Psoas muscle (tissue), 7 donors: ENCODE measurements at regions not wholly inside any gene's neighbourhood (a gene's known extent, or its start where the extent isn't known, plus 50 kb on each side); places are given as distances from the start of the nearest gene placed in this dataset.

Source experiments
- ATAC-seq, 4 donors: fragments of 200-7000 bp; cut with Tn5 transposase; one replicate each; pipeline ENCODE4 v1.9.1; 2020; ENCODE audit warnings: moderate library complexity in 3 of 4, mild to moderate bottlenecking in 2 of 4
- DNase-seq, 2 donors: peaks; one replicate each; pipeline ENCODE4 v3.0.0-alpha.2; 2020
- H3K27ac ChIP-seq: fragments of 200-600 bp; one replicate; pipeline ENCODE4 v1.8.0; 2022
- H3K27me3 ChIP-seq, 3 donors: fragments of 200-600 bp in 1 of 3; one replicate each; pipeline versions ENCODE4 v1.6.1 to v1.8.0; 2013 to 2022; ENCODE audit warnings: low read length in 2 of 3, mild to moderate bottlenecking in 2 of 3, moderate library complexity in 1 of 3; ENCODE audit not compliant: insufficient read depth in 3 of 3
- H3K36me3 ChIP-seq, 2 donors: fragments of 200-600 bp in 1 of 2; one replicate each; pipeline versions ENCODE4 v1.6.1 to v1.8.0; 2013 to 2022; ENCODE audit warnings: low read depth in 1 of 2, mild to moderate bottlenecking in 1 of 2, moderate library complexity in 1 of 2; ENCODE audit not compliant: insufficient read depth in 1 of 2
- H3K4me1 ChIP-seq: fragments of 200-600 bp; one replicate; pipeline ENCODE4 v1.8.0; 2022
- H3K4me3 ChIP-seq: fragments of 200-600 bp; one replicate; pipeline ENCODE4 v1.8.0; 2022; ENCODE audit warnings: mild to moderate bottlenecking
- H3K9me3 ChIP-seq: fragments of 200-600 bp; one replicate; pipeline ENCODE4 v1.8.0; 2022
- WGBS, 3 donors: extraction: QIAGEN DNeasy Blood & Tissue Kit; methylation state at CpG; one replicate each; pipeline versions ENCODE4 v1.1.6 to v1.1.7; 2013; 5-methylcytosine and 5-hydroxymethylcytosine counted together
- intact Hi-C, 2 donors: fragments of 100-400 bp; cut with DNase I; formaldehyde crosslinking; loops; one replicate each; pipeline versions ENCODE4 v1.11.0 to v1.14.2; 2022
- TF ChIP-seq, protein P1 (sequence below): fragments of 200-600 bp; IDR thresholded peaks from one replicate; pipeline ENCODE4 v1.8.0; 2022; ENCODE audit warnings: antibody characterized with exemption
- donor health status: healthy with polysubstance abuse.
- donor health status: DM: no; HTN: no; CAD: no; lungs with moderate emphysema.
- donor health status: Bipolar disorder and iron deficiency.
- donor health status: healthy.
- donor health status: DM: yes; HTN: yes; CAD: no.
- donor health status: DM: no; HTN: no; CAD: no.
- donor health status: DM: yes; HTN: yes; CAD: no.

DNA sequence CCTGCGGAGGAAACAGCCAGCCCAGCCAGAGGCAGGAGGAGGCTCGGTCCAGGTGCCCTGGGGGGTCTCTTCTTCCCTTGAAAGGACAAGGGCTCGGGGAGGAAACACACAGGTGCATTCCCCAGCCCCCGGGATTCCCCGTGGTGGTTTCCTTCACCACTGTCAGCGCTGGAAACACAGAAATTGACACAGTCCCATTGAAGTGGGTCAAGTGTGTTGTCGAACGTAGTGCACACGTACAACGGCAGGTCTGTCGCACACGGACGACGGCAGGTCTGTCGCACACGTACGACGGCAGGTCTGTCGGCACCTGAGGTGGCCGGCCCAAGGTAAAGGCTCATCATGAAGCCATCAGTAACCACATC is 80.9 kb downstream of the DLL1 start:
- Histone ChIP-seq H3K4me3 (no peak overlapping the region), H3K36me3 (no peaks in the 10 kb centered on the region), H3K27ac (no peak overlapping the region), H3K9me3 (no peaks in the 10 kb centered on the region), H3K27me3 (peaks cover 0 to 23% (median 0%) of the 10 kb centered on the region in 3 donors), H3K4me1 (no peaks in the 10 kb centered on the region)
- 84 to 94% (median 88%) methylated on average over 20 of the region's 20 CpGs for WGBS, 3 donors
- intact Hi-C loops, result no loop called here
- no peak for ATAC-seq
- TF ChIP-seq, protein P1, sequence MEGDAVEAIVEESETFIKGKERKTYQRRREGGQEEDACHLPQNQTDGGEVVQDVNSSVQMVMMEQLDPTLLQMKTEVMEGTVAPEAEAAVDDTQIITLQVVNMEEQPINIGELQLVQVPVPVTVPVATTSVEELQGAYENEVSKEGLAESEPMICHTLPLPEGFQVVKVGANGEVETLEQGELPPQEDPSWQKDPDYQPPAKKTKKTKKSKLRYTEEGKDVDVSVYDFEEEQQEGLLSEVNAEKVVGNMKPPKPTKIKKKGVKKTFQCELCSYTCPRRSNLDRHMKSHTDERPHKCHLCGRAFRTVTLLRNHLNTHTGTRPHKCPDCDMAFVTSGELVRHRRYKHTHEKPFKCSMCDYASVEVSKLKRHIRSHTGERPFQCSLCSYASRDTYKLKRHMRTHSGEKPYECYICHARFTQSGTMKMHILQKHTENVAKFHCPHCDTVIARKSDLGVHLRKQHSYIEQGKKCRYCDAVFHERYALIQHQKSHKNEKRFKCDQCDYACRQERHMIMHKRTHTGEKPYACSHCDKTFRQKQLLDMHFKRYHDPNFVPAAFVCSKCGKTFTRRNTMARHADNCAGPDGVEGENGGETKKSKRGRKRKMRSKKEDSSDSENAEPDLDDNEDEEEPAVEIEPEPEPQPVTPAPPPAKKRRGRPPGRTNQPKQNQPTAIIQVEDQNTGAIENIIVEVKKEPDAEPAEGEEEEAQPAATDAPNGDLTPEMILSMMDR, result no peak
- no peak for DNase-seq

DNA sequence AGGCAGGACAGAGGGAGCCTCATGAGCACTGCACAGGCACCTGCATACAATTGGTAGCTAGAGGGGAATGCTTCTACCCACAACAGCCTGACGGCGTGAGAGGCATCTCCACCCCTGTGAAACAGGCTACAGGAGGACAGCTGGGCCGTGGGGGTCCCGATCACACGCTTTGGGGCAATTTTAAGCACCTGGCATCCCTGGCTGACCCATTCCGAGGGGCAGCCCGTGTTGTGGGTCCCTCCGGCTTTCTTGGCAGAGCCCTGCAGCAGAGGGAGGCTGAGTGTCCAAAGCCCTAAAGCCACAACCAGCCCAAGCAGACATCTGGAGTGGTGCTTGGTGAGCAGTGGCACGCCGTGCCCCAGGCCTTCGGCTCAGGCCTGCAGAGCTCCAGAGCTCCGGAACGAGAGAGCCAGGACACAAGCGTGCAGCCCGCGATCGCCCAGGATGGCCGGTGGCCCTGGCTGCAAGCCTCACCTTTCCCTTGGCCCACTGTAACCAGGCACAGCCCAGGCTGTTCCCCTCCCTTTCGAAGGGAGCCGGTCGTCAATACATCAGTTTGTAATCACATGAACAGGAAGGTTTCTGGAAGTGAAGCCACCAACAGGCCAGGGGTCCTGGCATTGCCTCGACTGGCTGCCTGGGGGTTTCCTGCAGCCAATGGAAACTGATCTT is 81.4 kb downstream of the DLL1 start:
- intact Hi-C loops, result no loop called here
- TF ChIP-seq, protein P1, result no peak

DNA sequence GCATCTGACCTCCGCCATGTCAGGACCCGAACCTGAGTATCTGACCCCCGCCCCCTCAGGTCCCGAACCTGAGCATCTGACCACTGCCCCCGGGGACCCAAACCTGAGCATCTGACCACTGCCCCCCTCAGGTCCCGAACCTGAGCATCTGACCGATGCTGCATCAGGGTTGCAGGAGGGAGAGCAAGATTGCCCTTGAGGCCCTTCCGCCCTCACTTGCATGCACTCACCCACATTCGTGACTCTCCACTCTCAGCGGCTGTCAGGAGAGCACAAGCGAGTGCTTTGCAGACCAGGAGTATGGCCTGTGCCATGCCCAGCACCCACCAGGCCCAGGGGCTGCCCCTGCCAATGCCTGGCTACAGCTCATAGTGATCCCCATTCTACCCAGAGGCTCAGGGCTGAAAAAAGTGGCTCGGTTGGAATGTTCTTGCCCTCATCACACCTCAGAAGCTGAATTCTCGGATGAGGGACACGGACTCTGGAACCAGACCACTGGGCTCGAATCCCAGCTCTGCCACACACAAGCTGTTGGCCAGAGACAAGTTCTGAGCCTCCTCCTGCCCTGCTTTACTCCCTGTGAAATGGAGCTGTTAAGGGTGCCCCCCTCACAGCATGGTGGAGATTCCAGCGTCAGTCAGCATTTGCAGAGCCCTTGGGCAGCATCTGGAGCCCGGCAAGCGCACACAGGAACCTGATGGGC is 82.1 kb downstream of the DLL1 start:
- no peaks in the 10 kb centered on the region for H3K36me3 ChIP-seq
- no peaks in the 10 kb centered on the region for H3K4me1 ChIP-seq
- H3K9me3 ChIP-seq, result no peaks in the 10 kb centered on the region
- 83 to 87% (median 85%) methylated on average over 18 of the region's 18 CpGs for WGBS, 3 donors
- TF ChIP-seq, protein P1, result no peak
- ATAC-seq, result no peak
- DNase-seq, result no peak
- no peak overlapping the region for H3K4me3 ChIP-seq
- intact Hi-C loops, result no loop called here
- peaks cover 0 to 23% (median 0%) of the 10 kb centered on the region in 3 donors for H3K27me3 ChIP-seq
- no peak overlapping the region for H3K27ac ChIP-seq

More for the DNA sequence above, 81.4 kb downstream of the DLL1 start:
- Histone ChIP-seq H3K27me3 (peaks cover 0 to 23% (median 0%) of the 10 kb centered on the region in 3 donors), H3K4me3 (no peak overlapping the region), H3K27ac (no peak overlapping the region), H3K36me3 (no peaks in the 10 kb centered on the region), H3K9me3 (no peaks in the 10 kb centered on the region), H3K4me1 (no peaks in the 10 kb centered on the region)
- DNase-seq (no peak), ATAC-seq (no peak)
- 56 to 63% (median 58%) methylated on average over 22 of the region's 22 CpGs for WGBS, 3 donors

DNA sequence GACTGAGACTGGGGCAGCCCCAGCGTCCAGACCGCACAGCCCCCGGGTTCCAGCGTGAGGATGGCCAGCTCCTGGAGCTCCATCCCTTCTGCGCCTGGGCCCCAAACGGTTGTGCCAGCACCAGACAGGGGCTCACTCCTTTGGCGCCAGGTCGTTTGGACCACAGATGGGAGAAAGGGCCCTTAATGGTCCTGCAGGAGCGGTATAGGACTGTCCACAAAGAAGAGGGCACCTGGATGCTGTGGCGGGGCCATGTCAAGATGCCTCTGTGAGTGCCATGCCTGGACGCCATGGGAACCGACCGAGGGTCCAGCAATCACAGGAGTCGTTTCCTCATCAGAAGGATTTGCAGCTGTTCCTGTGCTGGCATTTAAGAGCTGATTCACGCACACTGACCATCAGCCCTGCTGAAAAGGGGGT is 82.7 kb downstream of the DLL1 start:
- Histone ChIP-seq H3K27ac (no peak overlapping the region), H3K36me3 (no peaks in the 10 kb centered on the region), H3K4me3 (no peak overlapping the region), H3K9me3 (no peaks in the 10 kb centered on the region), H3K27me3 (peaks cover 0 to 23% (median 0%) of the 10 kb centered on the region in 3 donors), H3K4me1 (no peaks in the 10 kb centered on the region)
- TF ChIP-seq, protein P1, result no peak
- no peak for ATAC-seq
- DNase-seq, result no peak
- whole genome bisulfite sequencing, 3 donors, result 76 to 86% (median 79%) methylated on average over 15 of the region's 15 CpGs
- intact Hi-C loops, result no loop called here
